Mucosa of descending colon (tissue), 3 donors: ENCODE measurements at regions not wholly inside any gene's neighbourhood (a gene's known extent, or its start where the extent isn't known, plus 50 kb on each side); places are given as distances from the start of the nearest gene placed in this dataset.

Experiments used
- ATAC-seq: fragments of 200-7000 bp; cut with Tn5 transposase; one replicate; pipeline ENCODE4 v1.9.1; 2020; ENCODE audit warnings: mild to moderate bottlenecking, moderate library complexity
- DNase-seq, 3 donors: peaks; one replicate each; pipeline ENCODE4 v3.0.0-alpha.2; 2020
- H3K36me3 ChIP-seq: fragments of 200-600 bp; one replicate; pipeline ENCODE4 v1.8.0; 2021; ENCODE audit warnings: low read depth, mild to moderate bottlenecking
- H3K4me1 ChIP-seq: fragments of 200-600 bp; one replicate; pipeline ENCODE4 v1.8.0; 2021; ENCODE audit warnings: low read depth, mild to moderate bottlenecking
- H3K4me3 ChIP-seq: fragments of 200-600 bp; one replicate; pipeline ENCODE4 v1.8.0; 2021; ENCODE audit warnings: mild to moderate bottlenecking
- H3K9me3 ChIP-seq: fragments of 200-600 bp; one replicate; pipeline ENCODE4 v1.8.0; 2021; ENCODE audit warnings: mild to moderate bottlenecking
- intact Hi-C, 2 donors: fragments of 100-400 bp; cut with DNase I in 1 of 2; cut with micrococcal nuclease in 1 of 2; formaldehyde crosslinking; loops; one replicate each; pipeline versions ENCODE4 v1.11.0 to v1.11.1; 2022; cut with DNase I, micrococcal nuclease
- TF ChIP-seq, protein P1 (sequence below): fragments of 200-600 bp; IDR thresholded peaks from one replicate; pipeline ENCODE4 v1.8.0; 2022; ENCODE audit warnings: antibody characterized with exemption, mild to moderate bottlenecking
- donor health status: DM: no; HTN: no; CAD: no; lungs with moderate emphysema.
- donor health status: DM: no; HTN: no; CAD: no.
- donor health status: DM: no; HTN: yes; CAD: no.

GRCh38 chr14:95396221-95396620, 76.5 kb upstream of the CLMN start:
- TF ChIP-seq, protein P1, sequence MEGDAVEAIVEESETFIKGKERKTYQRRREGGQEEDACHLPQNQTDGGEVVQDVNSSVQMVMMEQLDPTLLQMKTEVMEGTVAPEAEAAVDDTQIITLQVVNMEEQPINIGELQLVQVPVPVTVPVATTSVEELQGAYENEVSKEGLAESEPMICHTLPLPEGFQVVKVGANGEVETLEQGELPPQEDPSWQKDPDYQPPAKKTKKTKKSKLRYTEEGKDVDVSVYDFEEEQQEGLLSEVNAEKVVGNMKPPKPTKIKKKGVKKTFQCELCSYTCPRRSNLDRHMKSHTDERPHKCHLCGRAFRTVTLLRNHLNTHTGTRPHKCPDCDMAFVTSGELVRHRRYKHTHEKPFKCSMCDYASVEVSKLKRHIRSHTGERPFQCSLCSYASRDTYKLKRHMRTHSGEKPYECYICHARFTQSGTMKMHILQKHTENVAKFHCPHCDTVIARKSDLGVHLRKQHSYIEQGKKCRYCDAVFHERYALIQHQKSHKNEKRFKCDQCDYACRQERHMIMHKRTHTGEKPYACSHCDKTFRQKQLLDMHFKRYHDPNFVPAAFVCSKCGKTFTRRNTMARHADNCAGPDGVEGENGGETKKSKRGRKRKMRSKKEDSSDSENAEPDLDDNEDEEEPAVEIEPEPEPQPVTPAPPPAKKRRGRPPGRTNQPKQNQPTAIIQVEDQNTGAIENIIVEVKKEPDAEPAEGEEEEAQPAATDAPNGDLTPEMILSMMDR, result no peak
- DNase-seq (no peak), ATAC-seq (peak; percentile 31)
- Histone ChIP-seq H3K9me3 (no peaks in the 10 kb centered on the region), H3K36me3 (no peaks in the 10 kb centered on the region), H3K4me3 (no peak overlapping the region), H3K4me1 (no peaks in the 10 kb centered on the region)
- intact Hi-C loops, result no loop called here

GRCh38 chr14:95395098-95395737, 75.5 kb upstream of the CLMN start:
- TF ChIP-seq, protein P1, result no peak
- ATAC-seq (no peak), DNase-seq (no peak)
- no peaks in the 10 kb centered on the region for H3K9me3 ChIP-seq
- no peaks in the 10 kb centered on the region for H3K36me3 ChIP-seq
- H3K4me1 ChIP-seq, result no peaks in the 10 kb centered on the region
- H3K4me3 ChIP-seq, result no peak overlapping the region
- intact Hi-C loops, result no loop called here

DNA sequence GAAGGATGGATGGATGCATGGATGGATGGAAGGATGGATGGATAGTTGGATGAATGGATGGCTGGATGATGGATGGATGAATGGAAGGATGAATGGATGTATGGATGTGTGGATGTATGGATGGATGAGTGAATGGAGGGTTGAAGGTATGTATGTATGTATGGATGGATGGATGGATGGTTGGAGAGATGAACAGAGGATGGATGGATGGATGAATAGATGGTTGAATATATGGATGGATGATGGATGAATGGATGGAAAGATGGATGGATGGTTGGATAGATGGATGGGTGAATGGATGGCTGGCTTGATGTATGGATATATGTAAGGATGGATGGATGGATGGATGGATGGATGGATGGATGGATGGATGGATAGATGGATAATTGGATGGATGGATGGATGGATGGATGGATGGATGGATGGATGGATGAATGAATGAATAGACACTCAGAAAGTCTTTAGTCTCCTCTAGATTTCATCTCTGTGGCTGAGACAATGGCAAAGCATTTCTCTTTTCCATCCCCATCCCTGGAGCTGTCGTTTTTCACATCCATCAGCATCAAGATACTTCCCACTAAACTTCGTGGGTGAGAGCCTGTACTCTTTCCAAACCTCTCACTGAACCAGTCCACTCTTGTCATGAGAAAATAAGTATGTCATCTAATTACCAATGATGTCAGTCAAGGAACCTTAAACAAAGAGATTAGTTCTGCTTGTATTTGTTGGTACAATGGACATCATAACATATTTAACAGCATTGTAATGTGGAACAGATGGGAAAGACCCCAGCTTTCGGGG, 74.8 kb upstream of the CLMN start:
- ATAC-seq (no peak), DNase-seq (no peak)
- TF ChIP-seq, protein P1, result no peak

DNA sequence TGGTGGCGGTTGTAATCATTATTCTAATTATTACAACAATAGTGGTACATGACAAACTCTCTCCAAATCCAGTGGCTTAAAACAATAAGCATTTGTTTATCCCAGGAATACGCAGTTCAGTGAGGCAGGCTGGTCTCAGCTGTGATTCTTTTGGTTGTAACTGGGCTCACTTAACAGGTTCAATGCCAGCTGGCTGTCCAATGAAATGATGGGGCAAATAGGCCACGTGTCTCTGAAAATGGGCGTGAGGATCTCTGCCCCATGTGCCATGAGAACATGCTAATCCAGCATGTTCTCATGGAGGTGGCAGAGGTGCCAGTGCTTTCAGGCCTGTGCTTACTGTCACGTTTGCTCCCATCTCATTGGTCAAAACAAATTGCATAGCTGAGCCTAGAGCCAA, 73.1 kb upstream of the CLMN start:
- DNase-seq (no peak), ATAC-seq (no peak)
- Histone ChIP-seq H3K4me1 (no peaks in the 10 kb centered on the region), H3K4me3 (no peak overlapping the region), H3K9me3 (no peaks in the 10 kb centered on the region), H3K36me3 (no peaks in the 10 kb centered on the region)
- TF ChIP-seq, protein P1, result no peak
- intact Hi-C loops, result no loop called here

More for the DNA sequence above, 74.8 kb upstream of the CLMN start:
- H3K36me3 ChIP-seq, result no peaks in the 10 kb centered on the region
- no peaks in the 10 kb centered on the region for H3K4me1 ChIP-seq
- no peak overlapping the region for H3K4me3 ChIP-seq
- intact Hi-C loops, result no loop called here
- no peaks in the 10 kb centered on the region for H3K9me3 ChIP-seq

DNA sequence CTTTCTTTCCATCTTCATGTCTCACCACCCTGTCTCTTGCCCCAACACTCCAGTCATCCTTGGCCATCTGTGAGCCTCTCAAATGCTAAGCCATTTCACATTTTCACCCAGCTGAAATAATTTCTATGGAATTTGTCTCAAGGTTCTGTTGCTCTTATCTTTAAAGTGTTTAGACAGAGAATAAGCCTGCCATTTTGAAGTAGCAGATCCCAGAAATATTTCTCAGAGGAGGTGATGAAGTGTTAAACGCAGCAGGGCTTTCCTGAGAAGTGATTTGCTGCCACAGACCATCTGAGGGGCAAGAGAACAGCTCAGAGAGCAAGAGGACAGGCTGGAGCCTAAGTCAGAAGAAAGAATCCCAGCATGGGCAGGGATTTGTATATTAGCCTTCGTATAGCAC, 71.6 kb upstream of the CLMN start:
- H3K36me3 ChIP-seq, result no peaks in the 10 kb centered on the region
- no peaks in the 10 kb centered on the region for H3K9me3 ChIP-seq
- DNase-seq, result no peak
- no peak for ATAC-seq
- no peaks in the 10 kb centered on the region for H3K4me1 ChIP-seq
- intact Hi-C loops, result no loop called here
- TF ChIP-seq, protein P1, result no peak
- H3K4me3 ChIP-seq, result no peak overlapping the region
